GM23338 (cell line): ENCODE measurements at regions not wholly inside any gene's neighbourhood (a gene's known extent, or its start where the extent isn't known, plus 50 kb on each side); places are given as distances from the start of the nearest gene placed in this dataset.

Experiments
- ATAC-seq: fragments of 200-7000 bp; cut with Tn5 transposase; 3 replicates; pipeline ENCODE4 v1.9.1; 2020
- DNase-seq: peaks from one replicate; pipeline ENCODE4 v3.0.0-alpha.2; 2015; ENCODE audit warnings: low spot score
- H2AFZ ChIP-seq: fragments of 200-600 bp; sonication (generic); 2 replicates; pipeline ENCODE4 v1.8.0; 2016; ENCODE audit warnings: antibody characterized with exemption, mild to moderate bottlenecking, moderate library complexity
- H3F3A ChIP-seq: fragments of 200-600 bp; sonication (generic); replicated peaks from 2 replicates; pipeline ENCODE4 v1.8.0; 2017; ENCODE audit warnings: antibody characterized with exemption, mixed run types, low read depth
- H3K27ac ChIP-seq: fragments of 200-600 bp; sonication (generic); 2 replicates; pipeline ENCODE4 v1.6.1; 2016; ENCODE audit warnings: low read depth
- H3K27me3 ChIP-seq: fragments of 200-600 bp; sonication (generic); 2 replicates; pipeline ENCODE4 v1.8.0; 2016; ENCODE audit warnings: mild to moderate bottlenecking, mixed run types, moderate library complexity; ENCODE audit not compliant: insufficient read depth
- H3K36me3 ChIP-seq: fragments of 200-600 bp; sonication (generic); 2 replicates; pipeline ENCODE4 v1.8.0; 2016; ENCODE audit warnings: mild to moderate bottlenecking; ENCODE audit not compliant: insufficient read depth
- H3K4me1 ChIP-seq: fragments of 200-600 bp; sonication (generic); 2 replicates; pipeline ENCODE4 v1.8.0; 2016; ENCODE audit warnings: mild to moderate bottlenecking, moderate library complexity; ENCODE audit not compliant: insufficient read depth
- H3K4me2 ChIP-seq: fragments of 200-600 bp; sonication (generic); 2 replicates; pipeline ENCODE4 v1.7.1; 2017; ENCODE audit warnings: mixed run types
- H3K4me3 ChIP-seq: fragments of 200-600 bp; sonication (generic); 2 replicates; pipeline ENCODE4 v1.6.1; 2016; ENCODE audit warnings: mixed run types
- H3K79me2 ChIP-seq: fragments of 200-600 bp; sonication (generic); replicated peaks from 2 replicates; pipeline ENCODE4 v1.8.0; 2017; ENCODE audit warnings: mild to moderate bottlenecking; ENCODE audit not compliant: insufficient read depth
- H3K9me2 ChIP-seq: fragments of 200-600 bp; sonication (generic); 2 replicates; pipeline ENCODE4 v1.8.0; 2017; ENCODE audit not compliant: insufficient read depth
- H4K20me1 ChIP-seq: fragments of 200-600 bp; sonication (generic); replicated peaks from 2 replicates; pipeline ENCODE4 v1.8.0; 2017; ENCODE audit warnings: mild to moderate bottlenecking; ENCODE audit not compliant: insufficient read depth
- H3K27ac Mint-ChIP-seq: 2 replicates; pipeline ENCODE4 v1.8.0; 2020; ENCODE audit warnings: inconsistent platforms, mild to moderate bottlenecking, moderate library complexity, mixed read lengths
- H3K27me3 Mint-ChIP-seq: 3 replicates; pipeline ENCODE4 v1.8.0; 2022; ENCODE audit warnings: low read depth, mild to moderate bottlenecking, moderate library complexity, mixed read lengths, inconsistent platforms; ENCODE audit not compliant: insufficient read depth, poor library complexity
- H3K36me3 Mint-ChIP-seq: 3 replicates; pipeline ENCODE4 v1.8.0; 2021; ENCODE audit warnings: low read depth, mild to moderate bottlenecking, inconsistent platforms, moderate library complexity, mixed read lengths
- H3K4me1 Mint-ChIP-seq: 3 replicates; pipeline ENCODE4 v1.8.0; 2020; ENCODE audit warnings: mild to moderate bottlenecking, inconsistent platforms, mixed read lengths
- H3K4me3 Mint-ChIP-seq: 3 replicates; pipeline ENCODE4 v1.8.0; 2021; ENCODE audit warnings: moderate library complexity, mild to moderate bottlenecking, inconsistent platforms, mixed read lengths
- H3K9me3 Mint-ChIP-seq: 3 replicates; pipeline ENCODE4 v1.8.0; 2020; ENCODE audit warnings: moderate library complexity, mild to moderate bottlenecking, inconsistent platforms, mixed read lengths
- CREB1 ChIP-seq: fragments of 250-450 bp; sonication (Bioruptor Pico); IDR thresholded peaks from 2 replicates; pipeline ENCODE4 v1.5.0; 2020; ENCODE audit warnings: low read depth, mild to moderate bottlenecking, moderate library complexity
- EZH2 ChIP-seq: fragments of 200-600 bp; sonication (generic); IDR thresholded peaks from one replicate; pipeline ENCODE4 v1.8.0; 2017; ENCODE audit warnings: antibody characterized with exemption, mild to moderate bottlenecking, low read depth; ENCODE audit not compliant: unreplicated experiment
- JUNB ChIP-seq: IDR thresholded peaks from one replicate; pipeline ENCODE4 v1.6.1; 2016; ENCODE audit warnings: antibody characterized with exemption; ENCODE audit not compliant: unreplicated experiment
- NANOG ChIP-seq: IDR thresholded peaks from 2 replicates; pipeline ENCODE4 v1.6.1; 2016; ENCODE audit warnings: antibody characterized with exemption, borderline replicate concordance
- POLR2AphosphoS5 ChIP-seq: IDR thresholded peaks from 2 replicates; pipeline ENCODE4 v1.6.1; 2016; ENCODE audit warnings: antibody characterized with exemption, low read depth
- STAT1 ChIP-seq: IDR thresholded peaks from one replicate; pipeline ENCODE4 v1.6.1; 2016; ENCODE audit warnings: antibody characterized with exemption; ENCODE audit not compliant: unreplicated experiment
- ZNF331 ChIP-seq: fragments of 250-450 bp; sonication (Bioruptor Pico); IDR thresholded peaks from 2 replicates; pipeline ENCODE4 v1.5.0; 2020; ENCODE audit warnings: low read depth, mild to moderate bottlenecking, moderate library complexity
- TF ChIP-seq, protein P1 (sequence below), 2 experiments: fragments of 200-600 bp in 1 of 2; sonication (generic) in 1 of 2; conservative IDR thresholded peaks; 2 replicates each; pipeline versions ENCODE4 v1.5.1 to v1.6.1; 2016 to 2017; ENCODE audit warnings: antibody characterized with exemption in 2 of 2, low read depth in 2 of 2, mild to moderate bottlenecking in 2 of 2, moderate library complexity in 1 of 2
- TF ChIP-seq, protein P2 (sequence below): fragments of 250-450 bp; sonication (Bioruptor Pico); IDR thresholded peaks from 2 replicates; pipeline ENCODE4 v1.5.0; 2020; ENCODE audit warnings: mild to moderate bottlenecking, moderate library complexity
- TF ChIP-seq, protein P3 (sequence below): IDR thresholded peaks from one replicate; pipeline ENCODE4 v1.6.1; 2018; ENCODE audit warnings: antibody characterized with exemption; ENCODE audit not compliant: unreplicated experiment

DNA sequence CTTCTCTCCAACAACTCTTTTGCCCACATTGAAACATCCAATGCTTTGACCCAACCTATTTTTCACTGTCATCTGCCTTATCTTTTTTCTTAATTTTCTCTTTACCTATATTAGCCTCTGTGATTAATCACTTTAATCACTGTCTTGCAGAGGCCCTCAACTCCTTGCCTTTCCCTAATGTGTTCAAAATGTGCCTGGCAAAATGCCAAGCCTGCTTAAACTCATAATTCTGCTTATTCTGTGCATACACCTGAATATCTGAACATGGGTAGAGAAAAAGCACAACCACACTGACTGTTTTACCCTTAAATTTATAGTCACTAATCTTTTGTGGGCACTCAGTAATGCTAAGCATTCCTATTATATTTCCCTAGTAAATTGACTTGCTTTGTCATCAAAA is 63.0 kb upstream of the GALNT13 start:
- peaks cover 10% of the 10 kb centered on the region; the same call in 1 of the 2 replicates for H3K4me1 ChIP-seq
- no peak for ATAC-seq

More for the DNA sequence above, 63.0 kb upstream of the GALNT13 start:
- no peak overlapping the region for H3K4me3 Mint-ChIP-seq
- TF ChIP-seq EZH2 (no peak), POLR2AphosphoS5 (no peak), JUNB (no peak), STAT1 (no peak), CREB1 (CRISPR knock-in tag) (no peak), NANOG (no peak), ZNF331 (CRISPR knock-in tag) (no peak)
- TF ChIP-seq, protein P1, sequence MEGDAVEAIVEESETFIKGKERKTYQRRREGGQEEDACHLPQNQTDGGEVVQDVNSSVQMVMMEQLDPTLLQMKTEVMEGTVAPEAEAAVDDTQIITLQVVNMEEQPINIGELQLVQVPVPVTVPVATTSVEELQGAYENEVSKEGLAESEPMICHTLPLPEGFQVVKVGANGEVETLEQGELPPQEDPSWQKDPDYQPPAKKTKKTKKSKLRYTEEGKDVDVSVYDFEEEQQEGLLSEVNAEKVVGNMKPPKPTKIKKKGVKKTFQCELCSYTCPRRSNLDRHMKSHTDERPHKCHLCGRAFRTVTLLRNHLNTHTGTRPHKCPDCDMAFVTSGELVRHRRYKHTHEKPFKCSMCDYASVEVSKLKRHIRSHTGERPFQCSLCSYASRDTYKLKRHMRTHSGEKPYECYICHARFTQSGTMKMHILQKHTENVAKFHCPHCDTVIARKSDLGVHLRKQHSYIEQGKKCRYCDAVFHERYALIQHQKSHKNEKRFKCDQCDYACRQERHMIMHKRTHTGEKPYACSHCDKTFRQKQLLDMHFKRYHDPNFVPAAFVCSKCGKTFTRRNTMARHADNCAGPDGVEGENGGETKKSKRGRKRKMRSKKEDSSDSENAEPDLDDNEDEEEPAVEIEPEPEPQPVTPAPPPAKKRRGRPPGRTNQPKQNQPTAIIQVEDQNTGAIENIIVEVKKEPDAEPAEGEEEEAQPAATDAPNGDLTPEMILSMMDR (conservative IDR thresholded peaks at IDR 0.05; ENCODE audit: low read depth in 2 of 2), result no peak
- TF ChIP-seq, protein P2, sequence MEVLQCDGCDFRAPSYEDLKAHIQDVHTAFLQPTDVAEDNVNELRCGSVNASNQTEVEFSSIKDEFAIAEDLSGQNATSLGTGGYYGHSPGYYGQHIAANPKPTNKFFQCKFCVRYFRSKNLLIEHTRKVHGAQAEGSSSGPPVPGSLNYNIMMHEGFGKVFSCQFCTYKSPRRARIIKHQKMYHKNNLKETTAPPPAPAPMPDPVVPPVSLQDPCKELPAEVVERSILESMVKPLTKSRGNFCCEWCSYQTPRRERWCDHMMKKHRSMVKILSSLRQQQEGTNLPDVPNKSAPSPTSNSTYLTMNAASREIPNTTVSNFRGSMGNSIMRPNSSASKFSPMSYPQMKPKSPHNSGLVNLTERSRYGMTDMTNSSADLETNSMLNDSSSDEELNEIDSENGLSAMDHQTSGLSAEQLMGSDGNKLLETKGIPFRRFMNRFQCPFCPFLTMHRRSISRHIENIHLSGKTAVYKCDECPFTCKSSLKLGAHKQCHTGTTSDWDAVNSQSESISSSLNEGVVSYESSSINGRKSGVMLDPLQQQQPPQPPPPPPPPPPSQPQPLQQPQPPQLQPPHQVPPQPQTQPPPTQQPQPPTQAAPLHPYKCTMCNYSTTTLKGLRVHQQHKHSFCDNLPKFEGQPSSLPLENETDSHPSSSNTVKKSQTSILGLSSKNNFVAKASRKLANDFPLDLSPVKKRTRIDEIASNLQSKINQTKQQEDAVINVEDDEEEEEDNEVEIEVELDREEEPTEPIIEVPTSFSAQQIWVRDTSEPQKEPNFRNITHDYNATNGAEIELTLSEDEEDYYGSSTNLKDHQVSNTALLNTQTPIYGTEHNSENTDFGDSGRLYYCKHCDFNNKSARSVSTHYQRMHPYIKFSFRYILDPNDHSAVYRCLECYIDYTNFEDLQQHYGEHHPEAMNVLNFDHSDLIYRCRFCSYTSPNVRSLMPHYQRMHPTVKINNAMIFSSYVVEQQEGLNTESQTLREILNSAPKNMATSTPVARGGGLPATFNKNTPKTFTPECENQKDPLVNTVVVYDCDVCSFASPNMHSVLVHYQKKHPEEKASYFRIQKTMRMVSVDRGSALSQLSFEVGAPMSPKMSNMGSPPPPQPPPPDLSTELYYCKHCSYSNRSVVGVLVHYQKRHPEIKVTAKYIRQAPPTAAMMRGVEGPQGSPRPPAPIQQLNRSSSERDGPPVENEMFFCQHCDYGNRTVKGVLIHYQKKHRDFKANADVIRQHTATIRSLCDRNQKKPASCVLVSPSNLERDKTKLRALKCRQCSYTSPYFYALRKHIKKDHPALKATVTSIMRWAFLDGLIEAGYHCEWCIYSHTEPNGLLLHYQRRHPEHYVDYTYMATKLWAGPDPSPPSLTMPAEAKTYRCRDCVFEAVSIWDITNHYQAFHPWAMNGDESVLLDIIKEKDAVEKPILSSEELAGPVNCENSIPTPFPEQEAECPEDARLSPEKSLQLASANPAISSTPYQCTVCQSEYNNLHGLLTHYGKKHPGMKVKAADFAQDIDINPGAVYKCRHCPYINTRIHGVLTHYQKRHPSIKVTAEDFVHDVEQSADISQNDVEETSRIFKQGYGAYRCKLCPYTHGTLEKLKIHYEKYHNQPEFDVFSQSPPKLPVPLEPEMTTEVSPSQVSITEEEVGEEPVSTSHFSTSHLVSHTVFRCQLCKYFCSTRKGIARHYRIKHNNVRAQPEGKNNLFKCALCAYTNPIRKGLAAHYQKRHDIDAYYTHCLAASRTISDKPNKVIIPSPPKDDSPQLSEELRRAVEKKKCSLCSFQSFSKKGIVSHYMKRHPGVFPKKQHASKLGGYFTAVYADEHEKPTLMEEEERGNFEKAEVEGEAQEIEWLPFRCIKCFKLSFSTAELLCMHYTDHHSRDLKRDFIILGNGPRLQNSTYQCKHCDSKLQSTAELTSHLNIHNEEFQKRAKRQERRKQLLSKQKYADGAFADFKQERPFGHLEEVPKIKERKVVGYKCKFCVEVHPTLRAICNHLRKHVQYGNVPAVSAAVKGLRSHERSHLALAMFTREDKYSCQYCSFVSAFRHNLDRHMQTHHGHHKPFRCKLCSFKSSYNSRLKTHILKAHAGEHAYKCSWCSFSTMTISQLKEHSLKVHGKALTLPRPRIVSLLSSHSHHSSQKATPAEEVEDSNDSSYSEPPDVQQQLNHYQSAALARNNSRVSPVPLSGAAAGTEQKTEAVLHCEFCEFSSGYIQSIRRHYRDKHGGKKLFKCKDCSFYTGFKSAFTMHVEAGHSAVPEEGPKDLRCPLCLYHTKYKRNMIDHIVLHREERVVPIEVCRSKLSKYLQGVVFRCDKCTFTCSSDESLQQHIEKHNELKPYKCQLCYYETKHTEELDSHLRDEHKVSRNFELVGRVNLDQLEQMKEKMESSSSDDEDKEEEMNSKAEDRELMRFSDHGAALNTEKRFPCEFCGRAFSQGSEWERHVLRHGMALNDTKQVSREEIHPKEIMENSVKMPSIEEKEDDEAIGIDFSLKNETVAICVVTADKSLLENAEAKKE (CRISPR knock-in tag), result no peak
- TF ChIP-seq, protein P3, sequence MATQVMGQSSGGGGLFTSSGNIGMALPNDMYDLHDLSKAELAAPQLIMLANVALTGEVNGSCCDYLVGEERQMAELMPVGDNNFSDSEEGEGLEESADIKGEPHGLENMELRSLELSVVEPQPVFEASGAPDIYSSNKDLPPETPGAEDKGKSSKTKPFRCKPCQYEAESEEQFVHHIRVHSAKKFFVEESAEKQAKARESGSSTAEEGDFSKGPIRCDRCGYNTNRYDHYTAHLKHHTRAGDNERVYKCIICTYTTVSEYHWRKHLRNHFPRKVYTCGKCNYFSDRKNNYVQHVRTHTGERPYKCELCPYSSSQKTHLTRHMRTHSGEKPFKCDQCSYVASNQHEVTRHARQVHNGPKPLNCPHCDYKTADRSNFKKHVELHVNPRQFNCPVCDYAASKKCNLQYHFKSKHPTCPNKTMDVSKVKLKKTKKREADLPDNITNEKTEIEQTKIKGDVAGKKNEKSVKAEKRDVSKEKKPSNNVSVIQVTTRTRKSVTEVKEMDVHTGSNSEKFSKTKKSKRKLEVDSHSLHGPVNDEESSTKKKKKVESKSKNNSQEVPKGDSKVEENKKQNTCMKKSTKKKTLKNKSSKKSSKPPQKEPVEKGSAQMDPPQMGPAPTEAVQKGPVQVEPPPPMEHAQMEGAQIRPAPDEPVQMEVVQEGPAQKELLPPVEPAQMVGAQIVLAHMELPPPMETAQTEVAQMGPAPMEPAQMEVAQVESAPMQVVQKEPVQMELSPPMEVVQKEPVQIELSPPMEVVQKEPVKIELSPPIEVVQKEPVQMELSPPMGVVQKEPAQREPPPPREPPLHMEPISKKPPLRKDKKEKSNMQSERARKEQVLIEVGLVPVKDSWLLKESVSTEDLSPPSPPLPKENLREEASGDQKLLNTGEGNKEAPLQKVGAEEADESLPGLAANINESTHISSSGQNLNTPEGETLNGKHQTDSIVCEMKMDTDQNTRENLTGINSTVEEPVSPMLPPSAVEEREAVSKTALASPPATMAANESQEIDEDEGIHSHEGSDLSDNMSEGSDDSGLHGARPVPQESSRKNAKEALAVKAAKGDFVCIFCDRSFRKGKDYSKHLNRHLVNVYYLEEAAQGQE, result no peak
- no peak overlapping the region for H3K4me2 ChIP-seq
- no peaks in the 10 kb centered on the region for H3F3A ChIP-seq
- no peaks in the 10 kb centered on the region for H4K20me1 ChIP-seq
- H3K27ac Mint-ChIP-seq, result no peak overlapping the region
- H3K27me3 Mint-ChIP-seq, result no peaks in the 10 kb centered on the region
- no peaks in the 10 kb centered on the region for H3K9me3 Mint-ChIP-seq
- DNase-seq, result no peak
- H3K4me3 ChIP-seq, result no peak overlapping the region
- no peak overlapping the region for H3K27ac ChIP-seq
- H3K36me3 ChIP-seq, result no peaks in the 10 kb centered on the region
- H3K27me3 ChIP-seq, result no peaks in the 10 kb centered on the region
- no peaks in the 10 kb centered on the region for H3K36me3 Mint-ChIP-seq
- peaks cover 18% of the 10 kb centered on the region for H3K4me1 Mint-ChIP-seq
- no peaks in the 10 kb centered on the region for H3K79me2 ChIP-seq
- H3K9me2 ChIP-seq, result no peaks in the 10 kb centered on the region
- H2AFZ ChIP-seq, result no peak overlapping the region
